IMR-90 (cell line): ENCODE measurements at regions not wholly inside any gene's neighbourhood (a gene's known extent, or its start where the extent isn't known, plus 50 kb on each side); places are given as distances from the start of the nearest gene placed in this dataset.

ENCODE experiments used
- ATAC-seq: fragments of 200-7000 bp; cut with Tn5 transposase; 2 replicates; pipeline ENCODE4 v1.9.1; 2020; ENCODE audit warnings: low read depth, mild to moderate bottlenecking, moderate library complexity
- BruUV-seq: library from RNA; stranded (reverse); fragments of 400-500 nt; replicated peaks from 2 replicates; lab custom pipeline; 2021; lab: Mats Ljungman, UMichigan
- CTCF ChIA-PET: fragments of 300-600 bp; formaldehyde crosslinking; extraction: SDS; loops from one replicate; lab custom pipeline; 2021; ENCODE audit warnings: antibody characterized with exemption; lab: Yijun Ruan, JAX
- POLR2A ChIA-PET: fragments of 300-600 bp; sonication (Branson Sonifier 250); formaldehyde crosslinking; loops from one replicate; lab custom pipeline; 2022; ENCODE audit warnings: antibody characterized with exemption; ENCODE audit not compliant: unreplicated experiment; lab: Charles Lee
- DNase-seq: peaks from one replicate; pipeline ENCODE4 v3.0.0; 2013
- H2AFZ ChIP-seq: replicated peaks from 2 replicates; pipeline ENCODE3; 2013; ENCODE audit warnings: low read length, mild to moderate bottlenecking; ENCODE audit not compliant: poor library complexity
- H2AK5ac ChIP-seq: 2 replicates; pipeline ENCODE4 v1.6.1; 2013; ENCODE audit warnings: low read depth, low read length, inconsistent platforms
- H2AK9ac ChIP-seq: replicated peaks from 2 replicates; pipeline ENCODE3; 2013; ENCODE audit warnings: mild to moderate bottlenecking, low read depth, low read length, moderate library complexity; ENCODE audit not compliant: poor library complexity
- H2BK120ac ChIP-seq: 2 replicates; pipeline ENCODE4 v1.6.1; 2013; ENCODE audit warnings: low read depth, low read length, inconsistent platforms
- H2BK15ac ChIP-seq: 3 replicates; pipeline ENCODE4 v1.6.1; 2013; ENCODE audit warnings: low read depth, low read length, inconsistent platforms
- H2BK20ac ChIP-seq: 2 replicates; pipeline ENCODE4 v1.6.1; 2013; ENCODE audit warnings: low read depth, mild to moderate bottlenecking, inconsistent platforms, low read length, moderate library complexity
- H2BK5ac ChIP-seq: 2 replicates; pipeline ENCODE4 v1.6.1; 2013; ENCODE audit warnings: mild to moderate bottlenecking, low read depth, low read length, inconsistent platforms; ENCODE audit not compliant: poor library complexity, severe bottlenecking
- H3K14ac ChIP-seq: replicated peaks from 2 replicates; pipeline ENCODE4 v1.6.1; 2013; ENCODE audit warnings: low read depth, low read length, inconsistent platforms
- H3K18ac ChIP-seq: 2 replicates; pipeline ENCODE4 v1.6.1; 2013; ENCODE audit warnings: low read depth, low read length, control low read depth
- H3K23ac ChIP-seq: 2 replicates; pipeline ENCODE4 v1.6.1; 2013; ENCODE audit warnings: low read depth, low read length, inconsistent platforms
- H3K27ac ChIP-seq: 2 replicates; pipeline ENCODE4 v1.5.1; 2013; ENCODE audit warnings: mild to moderate bottlenecking, control low read depth, low read length; ENCODE audit not compliant: insufficient read depth
- H3K27me3 ChIP-seq: 2 replicates; pipeline ENCODE4 v1.6.1; 2013; ENCODE audit warnings: low read length; ENCODE audit not compliant: control insufficient read depth, insufficient read depth
- H3K36me3 ChIP-seq: 2 replicates; pipeline ENCODE4 v1.6.1; 2013; ENCODE audit warnings: low read length, mixed read lengths; ENCODE audit not compliant: control insufficient read depth, insufficient read depth
- H3K4ac ChIP-seq: 2 replicates; pipeline ENCODE4 v1.6.1; 2013; ENCODE audit warnings: low read depth, low read length, inconsistent platforms
- H3K4me1 ChIP-seq: 2 replicates; pipeline ENCODE4 v1.6.1; 2013; ENCODE audit warnings: low read length, mixed read lengths; ENCODE audit not compliant: control insufficient read depth, insufficient read depth
- H3K4me2 ChIP-seq: 2 replicates; pipeline ENCODE4 v1.6.1; 2013; ENCODE audit warnings: low read depth, mild to moderate bottlenecking, control low read depth, low read length, moderate library complexity
- H3K4me3 ChIP-seq: 2 replicates; pipeline ENCODE4 v1.5.1; 2013; ENCODE audit warnings: low read depth, mild to moderate bottlenecking, control low read depth, low read length, moderate library complexity; ENCODE audit not compliant: insufficient read depth
- H3K56ac ChIP-seq: 2 replicates; pipeline ENCODE4 v1.6.1; 2013; ENCODE audit warnings: low read length, inconsistent platforms; ENCODE audit not compliant: insufficient read depth; ENCODE audit errors: extremely low read depth
- H3K79me1 ChIP-seq, 2 experiments: 2 replicates each; pipeline ENCODE4 v1.6.1; 2013; ENCODE audit warnings: low read length in 2 of 2, inconsistent platforms in 1 of 2, low read depth in 1 of 2
- H3K9ac ChIP-seq: 2 replicates; pipeline ENCODE4 v1.6.1; 2013; ENCODE audit warnings: low read depth, low read length, control low read depth
- H3K9me1 ChIP-seq: 2 replicates; pipeline ENCODE4 v1.6.1; 2013; ENCODE audit warnings: low read length, inconsistent platforms; ENCODE audit not compliant: insufficient read depth
- H3K9me3 ChIP-seq: 2 replicates; pipeline ENCODE4 v1.6.1; 2013; ENCODE audit warnings: low read length; ENCODE audit not compliant: control insufficient read depth, insufficient read depth
- H4K20me1 ChIP-seq: 2 replicates; pipeline ENCODE4 v1.6.1; 2013; ENCODE audit warnings: low read length, inconsistent platforms; ENCODE audit not compliant: insufficient read depth
- H4K5ac ChIP-seq: 2 replicates; pipeline ENCODE4 v1.6.1; 2013; ENCODE audit warnings: mild to moderate bottlenecking, low read depth, low read length, control low read depth
- H4K8ac ChIP-seq, 2 experiments: 2 replicates each; pipeline ENCODE4 v1.6.1; 2013; ENCODE audit warnings: low read depth in 2 of 2, low read length in 2 of 2, control low read depth in 1 of 2, inconsistent platforms in 1 of 2
- H4K91ac ChIP-seq: 2 replicates; pipeline ENCODE4 v1.6.1; 2013; ENCODE audit warnings: low read depth, low read length, inconsistent platforms; ENCODE audit not compliant: insufficient read depth
- CTCF ChIP-seq: conservative IDR thresholded peaks from 2 replicates; pipeline ENCODE4 v1.5.1; 2012; ENCODE audit warnings: mild to moderate bottlenecking, low read depth, low read length, improper control_type of control experiment
- FOS ChIP-seq: fragments of 150-350 bp; IDR thresholded peaks from 2 replicates; pipeline ENCODE4 v1.6.1; 2016; ENCODE audit warnings: low read depth, low read length
- MXI1 ChIP-seq: IDR thresholded peaks from 2 replicates; pipeline ENCODE4 v1.6.1; 2012; ENCODE audit warnings: low read depth, mild to moderate bottlenecking, low read length, moderate library complexity, borderline replicate concordance
- NFE2L2 ChIP-seq: fragments of 150-350 bp; IDR thresholded peaks from 2 replicates; pipeline ENCODE4 v1.6.1; 2016; ENCODE audit warnings: low read depth, mild to moderate bottlenecking, low read length
- RAD21 ChIP-seq: IDR thresholded peaks from 2 replicates; pipeline ENCODE4 v1.6.1; 2012; ENCODE audit warnings: low read length, improper control_type of control experiment
- RCOR1 ChIP-seq: IDR thresholded peaks from 2 replicates; pipeline ENCODE4 v1.6.1; 2012; ENCODE audit warnings: mild to moderate bottlenecking, low read length, improper control_type of control experiment; ENCODE audit not compliant: insufficient replicate concordance
- SMC3 ChIP-seq: fragments of 150-350 bp; IDR thresholded peaks from 2 replicates; pipeline ENCODE4 v1.6.1; 2016; ENCODE audit warnings: low read depth, mild to moderate bottlenecking, antibody characterized with exemption, low read length, moderate library complexity
- WGBS, 2 experiments: methylation state at CpG; one replicate each; pipeline versions ENCODE4 v1.1.5 to v1.1.7; 2013; ENCODE audit warnings: missing lambda C conversion rate in 2 of 2; ENCODE audit not compliant: insufficient read length in 1 of 2; ENCODE audit errors: extremely low coverage in 2 of 2; 5-methylcytosine and 5-hydroxymethylcytosine counted together
- dilution Hi-C: fragments of 300-500 bp; cut with HindIII; formaldehyde crosslinking; loops from one replicate; pipeline ENCODE4 v1.14.3; 2018; ENCODE audit warnings: low sequenced_read_pairs; ENCODE audit not compliant: unreplicated experiment
- in situ Hi-C: fragments of 300-500 bp; cut with MboI; formaldehyde crosslinking; loops from 3 replicates; pipeline ENCODE4 v1.14.3; 2019; ENCODE audit warnings: low sequenced_read_pairs, inconsistent platforms, mixed read lengths
- intact Hi-C: fragments of 100-400 bp; cut with micrococcal nuclease; formaldehyde crosslinking; loops from 2 replicates; pipeline ENCODE4 v1.10.0; 2022

GRCh38 chr11:16555956-16556355, 182.5 kb upstream of the C11orf58 start:
- no peak overlapping the region for H3K23ac ChIP-seq
- no peak overlapping the region for H2AK5ac ChIP-seq
- dilution Hi-C loops (no loop called here), intact Hi-C loops (no loop called here), in situ Hi-C loops (no loop called here)
- no peak overlapping the region for H3K9ac ChIP-seq
- H3K18ac ChIP-seq, result no peak overlapping the region
- no peak overlapping the region for H2BK15ac ChIP-seq
- no peak overlapping the region for H2BK5ac ChIP-seq
- no peak overlapping the region for H3K4me2 ChIP-seq
- POLR2A ChIA-PET, result no interaction called here
- H4K8ac ChIP-seq, result no peak overlapping the region
- no peak overlapping the region for H3K4ac ChIP-seq
- no peak overlapping the region for H2BK20ac ChIP-seq
- no peak overlapping the region for H2AFZ ChIP-seq
- no peak for TF ChIP-seq RAD21
- TF ChIP-seq NFE2L2, result no peak
- no peak for TF ChIP-seq CTCF
- TF ChIP-seq MXI1, result no peak
- TF ChIP-seq RCOR1, result no peak
- TF ChIP-seq FOS, result no peak
- TF ChIP-seq SMC3, result no peak
- H3K14ac ChIP-seq, result no peak overlapping the region
- peaks cover 3 to 8% of the 10 kb centered on the region in 2 experiments; a peak in 1 of 4 replicates for H3K79me1 ChIP-seq
- no peaks in the 10 kb centered on the region for H3K9me3 ChIP-seq
- no peaks in the 10 kb centered on the region; the same call in 1 of the 2 replicates for H3K4me1 ChIP-seq
- no peaks in the 10 kb centered on the region for H3K27me3 ChIP-seq
- ATAC-seq (no peak), DNase-seq (no peak)
- H4K91ac ChIP-seq, result no peak overlapping the region
- BruUV-seq, result no TSS peak
- H2AK9ac ChIP-seq, result no peak overlapping the region
- CTCF ChIA-PET, result no interaction called here
- no peak overlapping the region for H3K27ac ChIP-seq
- H2BK120ac ChIP-seq, result no peak overlapping the region
- no CpG with 5 or more reads among the region's 2 CpGs for WGBS, 2 experiments
- H4K20me1 ChIP-seq, result peaks cover 4% of the 10 kb centered on the region; the same call in 1 of the 2 replicates
- no peak overlapping the region for H3K4me3 ChIP-seq
- no peaks in the 10 kb centered on the region for H3K36me3 ChIP-seq
- H4K5ac ChIP-seq, result no peak overlapping the region
- no peaks in the 10 kb centered on the region for H3K9me1 ChIP-seq
- no peak overlapping the region for H3K56ac ChIP-seq
